ENCODE measurements at regions not wholly inside any gene's neighbourhood (a gene's known extent, or its start where the extent isn't known, plus 50 kb on each side); places are given as distances from the start of the nearest gene placed in this dataset.

DNA sequence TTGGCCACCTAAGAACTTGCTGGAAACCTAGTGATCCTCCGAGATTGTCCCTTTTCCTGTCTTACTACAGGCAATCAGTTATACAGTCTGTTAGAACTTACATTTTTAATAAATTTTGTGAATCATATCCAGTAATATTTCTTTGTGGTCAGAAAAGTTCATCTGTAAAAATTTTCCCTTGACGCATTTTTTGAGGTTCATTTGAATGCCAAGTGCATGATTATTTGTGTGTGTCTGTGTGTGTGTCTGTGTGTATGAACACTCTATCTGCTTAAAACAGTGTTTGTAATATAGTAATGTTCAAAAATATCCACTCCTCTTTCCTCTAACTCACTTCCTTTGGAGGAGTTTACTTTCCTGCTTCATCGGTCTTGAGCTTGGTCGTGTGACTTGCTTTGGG, 468.7 kb upstream of the FLRT2 start:
- TF ChIP-seq EZH2 (IDR thresholded peaks at IDR 0.05; ENCODE audit: insufficient read depth, poor library complexity, severe bottlenecking) (no peak), EZH2phosphoT487 (IDR thresholded peaks at IDR 0.05; ENCODE audit: insufficient read depth, low read depth) (no peak)
